H1 (cell line): ENCODE measurements at regions not wholly inside any gene's neighbourhood (a gene's known extent, or its start where the extent isn't known, plus 50 kb on each side); places are given as distances from the start of the nearest gene placed in this dataset.

Source experiments
- CTCF ChIA-PET: fragments of 300-600 bp; sonication (Branson Sonifier 250); formaldehyde crosslinking; loops from one replicate; lab custom pipeline; 2021; ENCODE audit not compliant: partially characterized antibody; lab: Charles Lee
- POLR2A ChIA-PET: fragments of 300-600 bp; sonication (Branson Sonifier 250); formaldehyde crosslinking; loops from one replicate; lab custom pipeline; 2021; ENCODE audit warnings: inconsistent platforms; ENCODE audit not compliant: partially characterized antibody; lab: Charles Lee
- DNase-seq, 2 experiments: peaks; one replicate each; pipeline versions ENCODE4 v3.0.0 to v3.0.0-alpha.2; 2010 to 2022; ENCODE audit warnings: low spot score in 2 of 2, low read depth in 1 of 2, mixed read lengths in 1 of 2
- FAIRE-seq: peaks from 2 replicates; lab custom pipeline; 2011; peaks lifted over from hg19 to GRCh38; lab: Jason Lieb, UNC
- H2AFZ ChIP-seq: 2 replicates; pipeline ENCODE4 v1.8.1; 2012; ENCODE audit warnings: low read length, inconsistent platforms
- H2AK5ac ChIP-seq: 2 replicates; pipeline ENCODE4 v1.6.1; 2013; ENCODE audit warnings: low read depth, low read length
- H2BK120ac ChIP-seq: replicated peaks from 2 replicates; pipeline ENCODE3; 2013; ENCODE audit warnings: low read depth, low read length, inconsistent platforms
- H2BK12ac ChIP-seq: 2 replicates; pipeline ENCODE4 v1.6.1; 2013; ENCODE audit warnings: low read depth, low read length
- H2BK15ac ChIP-seq: 2 replicates; pipeline ENCODE4 v1.6.1; 2013; ENCODE audit warnings: low read length
- H2BK20ac ChIP-seq: 2 replicates; pipeline ENCODE4 v1.6.1; 2013; ENCODE audit warnings: low read length
- H2BK5ac ChIP-seq: 2 replicates; pipeline ENCODE4 v1.6.1; 2013; ENCODE audit warnings: low read depth, low read length
- H3K14ac ChIP-seq: 2 replicates; pipeline ENCODE4 v1.6.1; 2013; ENCODE audit warnings: inconsistent platforms; ENCODE audit not compliant: insufficient read length
- H3K18ac ChIP-seq: 2 replicates; pipeline ENCODE4 v1.6.1; 2013; ENCODE audit warnings: low read length; ENCODE audit errors: extremely low read depth
- H3K23ac ChIP-seq: 2 replicates; pipeline ENCODE4 v1.6.1; 2013; ENCODE audit warnings: inconsistent platforms; ENCODE audit not compliant: insufficient read length
- H3K23me2 ChIP-seq: 2 replicates; pipeline ENCODE4 v1.6.1; 2013; ENCODE audit warnings: low read depth, low read length
- H3K27ac ChIP-seq: 2 replicates; pipeline ENCODE4 v1.6.1; 2011; ENCODE audit warnings: low read depth, low read length, inconsistent platforms
- H3K27me3 ChIP-seq, 4 experiments: replicated peaks in 1 of 4; 1 replicate in 1 of 4; 2 replicates in 3 of 4; pipeline versions ENCODE4 v1.6.1 to v1.8.1; 2011 to 2013; ENCODE audit warnings: low read length in 3 of 4, mild to moderate bottlenecking in 3 of 4, inconsistent platforms in 2 of 4, mixed read lengths in 2 of 4, moderate library complexity in 1 of 4; ENCODE audit not compliant: control insufficient read depth in 3 of 4, insufficient read depth in 3 of 4; ENCODE audit errors: extremely low read depth in 1 of 4
- H3K36me3 ChIP-seq, 4 experiments: 2 replicates each; pipeline versions ENCODE4 v1.6.1 to v1.8.1; 2011 to 2013; ENCODE audit warnings: mild to moderate bottlenecking in 4 of 4, low read length in 3 of 4, moderate library complexity in 2 of 4, control low read depth in 1 of 4, inconsistent platforms in 1 of 4; ENCODE audit not compliant: insufficient read depth in 4 of 4, control insufficient read depth in 2 of 4
- H3K4ac ChIP-seq: replicated peaks from 2 replicates; pipeline ENCODE3; 2013; ENCODE audit warnings: low read length, low read depth, mixed read lengths, inconsistent platforms; ENCODE audit not compliant: insufficient read length
- H3K4me1 ChIP-seq, 4 experiments: replicated peaks in 1 of 4; 1 replicate in 1 of 4; 2 replicates in 3 of 4; pipeline versions ENCODE4 v1.6.1 to v1.8.1; 2011 to 2013; ENCODE audit warnings: low read length in 3 of 4, inconsistent platforms in 2 of 4, mixed read lengths in 1 of 4; ENCODE audit not compliant: insufficient read depth in 4 of 4, control insufficient read depth in 3 of 4
- H3K4me2 ChIP-seq, 2 experiments: 2 replicates each; pipeline versions ENCODE4 v1.6.1 to v1.8.1; 2011 to 2013; ENCODE audit warnings: low read depth in 2 of 2, low read length in 2 of 2, control low read depth in 1 of 2, inconsistent platforms in 1 of 2, mild to moderate bottlenecking in 1 of 2; ENCODE audit not compliant: insufficient read depth in 1 of 2
- H3K4me3 ChIP-seq, 4 experiments: fragments of 200-600, 300-600 bp in 1 of 4; sonication (generic), shearing (Covaris generic), sonication (Bioruptor Twin) in 1 of 4; 2 replicates each; pipeline versions ENCODE4 v1.5.1 to v1.8.1; 2011 to 2016; ENCODE audit warnings: low read length in 4 of 4, low read depth in 3 of 4, control low read depth in 2 of 4, inconsistent platforms in 2 of 4, mild to moderate bottlenecking in 2 of 4, mixed read lengths in 1 of 4, moderate library complexity in 1 of 4; ENCODE audit not compliant: insufficient read depth in 2 of 4; ENCODE audit errors: extremely low read depth in 1 of 4
- H3K56ac ChIP-seq: replicated peaks from 2 replicates; pipeline ENCODE3; 2013; ENCODE audit warnings: low read depth, mild to moderate bottlenecking, mixed read lengths, low read length, inconsistent platforms; ENCODE audit not compliant: insufficient read length
- H3K79me1 ChIP-seq: 2 replicates; pipeline ENCODE4 v1.6.1; 2013; ENCODE audit warnings: low read depth, low read length, control low read depth
- H3K79me2 ChIP-seq, 2 experiments: 2 replicates each; pipeline versions ENCODE4 v1.6.1 to v1.8.1; 2012 to 2013; ENCODE audit warnings: low read length in 2 of 2, mild to moderate bottlenecking in 2 of 2, inconsistent platforms in 1 of 2; ENCODE audit not compliant: insufficient read depth in 2 of 2, control insufficient read depth in 1 of 2
- H3K9ac ChIP-seq, 4 experiments: replicated peaks in 1 of 4; 1 replicate in 1 of 4; 2 replicates in 3 of 4; pipeline versions ENCODE4 v1.6.1 to v1.8.1; 2011 to 2013; ENCODE audit warnings: low read depth in 3 of 4, low read length in 3 of 4, control low read depth in 2 of 4, mild to moderate bottlenecking in 2 of 4, moderate library complexity in 2 of 4, inconsistent platforms in 1 of 4; ENCODE audit errors: extremely low read depth in 1 of 4
- H3K9me3 ChIP-seq, 2 experiments: 2 replicates each; pipeline versions ENCODE4 v1.6.1 to v1.8.1; 2012 to 2013; ENCODE audit warnings: mild to moderate bottlenecking in 2 of 2, moderate library complexity in 2 of 2, control low read depth in 1 of 2, inconsistent platforms in 1 of 2, low read depth in 1 of 2, low read length in 1 of 2, mixed read lengths in 1 of 2; ENCODE audit not compliant: insufficient read depth in 2 of 2
- H4K20me1 ChIP-seq, 2 experiments: replicated peaks in 1 of 2; 2 replicates each; pipeline versions ENCODE3 to v1.8.1; 2011 to 2013; ENCODE audit warnings: inconsistent platforms in 2 of 2, low read length in 2 of 2, mild to moderate bottlenecking in 1 of 2; ENCODE audit not compliant: insufficient read depth in 2 of 2, control insufficient read depth in 1 of 2
- H4K5ac ChIP-seq: 2 replicates; pipeline ENCODE4 v1.6.1; 2013; ENCODE audit warnings: low read length, low read depth, mixed read lengths, inconsistent platforms; ENCODE audit not compliant: insufficient read length
- H4K8ac ChIP-seq: 2 replicates; pipeline ENCODE4 v1.8.0; 2013; ENCODE audit warnings: mild to moderate bottlenecking, moderate library complexity, low read length, inconsistent platforms; ENCODE audit not compliant: insufficient read depth; ENCODE audit errors: extremely low read depth
- H4K91ac ChIP-seq: replicated peaks from 2 replicates; pipeline ENCODE3; 2013; ENCODE audit warnings: low read length, mixed read lengths, inconsistent platforms; ENCODE audit not compliant: insufficient read length
- BACH1 ChIP-seq: IDR thresholded peaks from 2 replicates; pipeline ENCODE4 v1.6.1; 2012; ENCODE audit warnings: low read length, improper control_type of control experiment
- KDM4A ChIP-seq: IDR thresholded peaks from one replicate; pipeline ENCODE4 v1.7.1; 2012; ENCODE audit warnings: low read depth, mild to moderate bottlenecking, moderate library complexity, low read length, inconsistent platforms; ENCODE audit not compliant: severe bottlenecking
- POLR2A ChIP-seq, 2 experiments: IDR thresholded peaks; 1 replicate in 1 of 2; 2 replicates in 1 of 2; pipeline ENCODE4 v1.6.1; 2011; ENCODE audit warnings: low read depth in 2 of 2, low read length in 2 of 2, mild to moderate bottlenecking in 2 of 2; ENCODE audit errors: control extremely low read depth in 1 of 2
- SP4 ChIP-seq: IDR thresholded peaks from 2 replicates; pipeline ENCODE4 v1.6.1; 2012; ENCODE audit warnings: low read length, inconsistent platforms
- WGBS, 2 experiments: shearing (Covaris generic) in 1 of 2; methylation state at CpG; one replicate each; pipeline versions ENCODE4 v1.1.6 to v1.1.7; 2013 to 2015; ENCODE audit warnings: low lambda C conversion rate in 2 of 2, mixed read lengths in 2 of 2, inconsistent platforms in 1 of 2, low coverage in 1 of 2, missing lambda C conversion rate in 1 of 2; ENCODE audit not compliant: insufficient replicate concordance in 2 of 2, insufficient coverage in 1 of 2, insufficient read length in 1 of 2; ENCODE audit errors: extremely low coverage in 1 of 2, missing lambda C conversion rate in 1 of 2; 5-methylcytosine and 5-hydroxymethylcytosine counted together

GRCh38 chr9:109973336-109973735 is 193.3 kb downstream of the PALM2AKAP2 start:
- H3K9ac ChIP-seq, result no peak overlapping the region
- H2BK20ac ChIP-seq, result no peak overlapping the region
- no peak overlapping the region for H3K23ac ChIP-seq
- H3K4ac ChIP-seq, result no peak overlapping the region
- TF ChIP-seq KDM4A, result no peak
- no peak for TF ChIP-seq POLR2A (IDR thresholded peaks at IDR 0.05; ENCODE audit: control extremely low read depth in 1 of 2, low read depth in 2 of 2, low read length in 2 of 2)
- TF ChIP-seq BACH1, result no peak
- no peak for TF ChIP-seq SP4
- TF ChIP-seq, all 59 proteins: peak for 0
- DNase-seq (no peak), FAIRE-seq (no peak)
- no peak overlapping the region for H3K14ac ChIP-seq
- 92% methylated on average over 1 of the region's 1 CpG; no CpG with 5 or more reads in 1 of the 2 experiments for WGBS, 2 experiments
- no peak overlapping the region for H3K18ac ChIP-seq
- H2BK5ac ChIP-seq, result no peak overlapping the region
- POLR2A ChIA-PET, result no interaction called here
- no peak overlapping the region for H3K4me2 ChIP-seq
- H3K36me3 ChIP-seq, result no peaks in the 10 kb centered on the region
- H3K4me3 ChIP-seq, result no peak overlapping the region
- H4K8ac ChIP-seq, result no peak overlapping the region
- no peak overlapping the region for H2BK12ac ChIP-seq
- H4K91ac ChIP-seq, result no peak overlapping the region
- no peaks in the 10 kb centered on the region for H3K9me3 ChIP-seq
- H3K56ac ChIP-seq, result no peak overlapping the region
- no peaks in the 10 kb centered on the region; a peak in 1 of 7 replicates for H3K4me1 ChIP-seq
- no peaks in the 10 kb centered on the region for H3K23me2 ChIP-seq
- no peak overlapping the region for H4K5ac ChIP-seq
- no peaks in the 10 kb centered on the region for H3K27me3 ChIP-seq
- no peak overlapping the region for H3K27ac ChIP-seq
- CTCF ChIA-PET, result no interaction called here
- H2BK120ac ChIP-seq, result no peak overlapping the region
- no peaks in the 10 kb centered on the region for H4K20me1 ChIP-seq
- H3K79me2 ChIP-seq, result no peaks in the 10 kb centered on the region
- no peak overlapping the region for H2AFZ ChIP-seq
- no peak overlapping the region for H2BK15ac ChIP-seq
- no peaks in the 10 kb centered on the region for H3K79me1 ChIP-seq
- no peak overlapping the region for H2AK5ac ChIP-seq
